IMR-90 (cell line): ENCODE measurements at regions not wholly inside any gene's neighbourhood (a gene's known extent, or its start where the extent isn't known, plus 50 kb on each side); places are given as distances from the start of the nearest gene placed in this dataset.

Source experiments
- BHLHE40 ChIP-seq: fragments of 150-350 bp; IDR thresholded peaks from 2 replicates; pipeline ENCODE4 v1.6.1; 2016; ENCODE audit warnings: mild to moderate bottlenecking, low read depth, low read length
- CEBPB ChIP-seq: IDR thresholded peaks from 2 replicates; pipeline ENCODE4 v1.6.1; 2012; ENCODE audit warnings: low read depth, low read length, improper control_type of control experiment
- CTCF ChIP-seq: conservative IDR thresholded peaks from 2 replicates; pipeline ENCODE4 v1.5.1; 2012; ENCODE audit warnings: mild to moderate bottlenecking, low read depth, low read length, improper control_type of control experiment
- NFE2L2 ChIP-seq: fragments of 150-350 bp; IDR thresholded peaks from 2 replicates; pipeline ENCODE4 v1.6.1; 2016; ENCODE audit warnings: low read depth, mild to moderate bottlenecking, low read length
- POLR2A ChIP-seq: IDR thresholded peaks from 2 replicates; pipeline ENCODE4 v1.6.1; 2012; ENCODE audit warnings: mild to moderate bottlenecking, low read depth, low read length
- RAD21 ChIP-seq: IDR thresholded peaks from 2 replicates; pipeline ENCODE4 v1.6.1; 2012; ENCODE audit warnings: low read length, improper control_type of control experiment
- RFX5 ChIP-seq: IDR thresholded peaks from 2 replicates; pipeline ENCODE4 v1.8.0; 2012; ENCODE audit warnings: low read depth, mild to moderate bottlenecking, low read length, moderate library complexity

GRCh38 chr2:153100151-153100550 is 378.4 kb downstream of the RPRM start:
- TF ChIP-seq CTCF (no peak), POLR2A (no peak), RFX5 (no peak), NFE2L2 (no peak), CEBPB (no peak), BHLHE40 (no peak), RAD21 (no peak)
